ENCODE measurements at regions not wholly inside any gene's neighbourhood (a gene's known extent, or its start where the extent isn't known, plus 50 kb on each side); places are given as distances from the start of the nearest gene placed in this dataset.

DNA sequence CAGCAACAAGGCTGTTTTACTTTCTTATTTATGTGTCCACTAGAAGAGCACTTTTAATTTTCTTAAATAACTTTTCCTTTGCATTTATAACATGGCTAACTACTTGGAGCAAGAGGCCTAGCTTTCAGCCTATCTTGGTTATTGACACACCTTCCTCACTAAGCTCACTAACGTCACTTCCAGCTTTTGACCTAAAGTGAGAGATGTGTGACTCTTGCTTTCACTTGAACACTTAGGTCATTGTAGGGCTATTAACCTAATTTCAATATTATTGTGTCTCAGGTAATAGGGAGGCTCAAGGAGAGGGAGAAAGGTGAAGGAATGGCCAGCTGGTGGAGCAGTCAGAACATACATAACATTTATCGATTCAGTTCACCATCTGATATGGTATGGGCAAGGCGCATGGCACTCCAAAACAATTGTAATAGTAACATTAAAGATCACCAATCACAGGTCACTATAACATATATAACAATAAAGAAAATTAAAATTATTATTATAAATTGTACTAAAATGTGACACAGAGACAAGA lies 95.0 kb upstream of the FAM20C start:
- TF ChIP-seq ZNF565 (CRISPR knock-in tag; conservative IDR thresholded peaks at IDR 0.05; ENCODE audit: low read depth) (no peak), ARNTL (CRISPR knock-in tag; IDR thresholded peaks at IDR 0.05; ENCODE audit: borderline replicate concordance, low read depth) (no peak), ISL1 (CRISPR knock-in tag; IDR thresholded peaks at IDR 0.05) (no peak), OSR1 (CRISPR knock-in tag; IDR thresholded peaks at IDR 0.05) (no peak), TOX (CRISPR knock-in tag; IDR thresholded peaks at IDR 0.05; ENCODE audit: borderline replicate concordance) (no peak), TCF4 (CRISPR knock-in tag; IDR thresholded peaks at IDR 0.05; ENCODE audit: borderline replicate concordance) (no peak), ZFP30 (CRISPR knock-in tag; IDR thresholded peaks at IDR 0.05) (no peak), PPARA (CRISPR knock-in tag; IDR thresholded peaks at IDR 0.05; ENCODE audit: borderline replicate concordance) (no peak), ZNF70 (CRISPR knock-in tag; IDR thresholded peaks at IDR 0.05) (no peak)
- TF ChIP-seq, protein P1, sequence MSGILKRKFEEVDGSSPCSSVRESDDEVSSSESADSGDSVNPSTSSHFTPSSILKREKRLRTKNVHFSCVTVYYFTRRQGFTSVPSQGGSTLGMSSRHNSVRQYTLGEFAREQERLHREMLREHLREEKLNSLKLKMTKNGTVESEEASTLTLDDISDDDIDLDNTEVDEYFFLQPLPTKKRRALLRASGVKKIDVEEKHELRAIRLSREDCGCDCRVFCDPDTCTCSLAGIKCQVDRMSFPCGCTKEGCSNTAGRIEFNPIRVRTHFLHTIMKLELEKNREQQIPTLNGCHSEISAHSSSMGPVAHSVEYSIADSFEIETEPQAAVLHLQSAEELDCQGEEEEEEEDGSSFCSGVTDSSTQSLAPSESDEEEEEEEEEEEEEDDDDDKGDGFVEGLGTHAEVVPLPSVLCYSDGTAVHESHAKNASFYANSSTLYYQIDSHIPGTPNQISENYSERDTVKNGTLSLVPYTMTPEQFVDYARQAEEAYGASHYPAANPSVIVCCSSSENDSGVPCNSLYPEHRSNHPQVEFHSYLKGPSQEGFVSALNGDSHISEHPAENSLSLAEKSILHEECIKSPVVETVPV (CRISPR knock-in tag; IDR thresholded peaks at IDR 0.05): no peak
- TF ChIP-seq, protein P2, sequence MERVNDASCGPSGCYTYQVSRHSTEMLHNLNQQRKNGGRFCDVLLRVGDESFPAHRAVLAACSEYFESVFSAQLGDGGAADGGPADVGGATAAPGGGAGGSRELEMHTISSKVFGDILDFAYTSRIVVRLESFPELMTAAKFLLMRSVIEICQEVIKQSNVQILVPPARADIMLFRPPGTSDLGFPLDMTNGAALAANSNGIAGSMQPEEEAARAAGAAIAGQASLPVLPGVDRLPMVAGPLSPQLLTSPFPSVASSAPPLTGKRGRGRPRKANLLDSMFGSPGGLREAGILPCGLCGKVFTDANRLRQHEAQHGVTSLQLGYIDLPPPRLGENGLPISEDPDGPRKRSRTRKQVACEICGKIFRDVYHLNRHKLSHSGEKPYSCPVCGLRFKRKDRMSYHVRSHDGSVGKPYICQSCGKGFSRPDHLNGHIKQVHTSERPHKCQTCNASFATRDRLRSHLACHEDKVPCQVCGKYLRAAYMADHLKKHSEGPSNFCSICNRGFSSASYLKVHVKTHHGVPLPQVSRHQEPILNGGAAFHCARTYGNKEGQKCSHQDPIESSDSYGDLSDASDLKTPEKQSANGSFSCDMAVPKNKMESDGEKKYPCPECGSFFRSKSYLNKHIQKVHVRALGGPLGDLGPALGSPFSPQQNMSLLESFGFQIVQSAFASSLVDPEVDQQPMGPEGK (CRISPR knock-in tag; IDR thresholded peaks at IDR 0.05; ENCODE audit: borderline replicate concordance): no peak
- TF ChIP-seq, protein P3, sequence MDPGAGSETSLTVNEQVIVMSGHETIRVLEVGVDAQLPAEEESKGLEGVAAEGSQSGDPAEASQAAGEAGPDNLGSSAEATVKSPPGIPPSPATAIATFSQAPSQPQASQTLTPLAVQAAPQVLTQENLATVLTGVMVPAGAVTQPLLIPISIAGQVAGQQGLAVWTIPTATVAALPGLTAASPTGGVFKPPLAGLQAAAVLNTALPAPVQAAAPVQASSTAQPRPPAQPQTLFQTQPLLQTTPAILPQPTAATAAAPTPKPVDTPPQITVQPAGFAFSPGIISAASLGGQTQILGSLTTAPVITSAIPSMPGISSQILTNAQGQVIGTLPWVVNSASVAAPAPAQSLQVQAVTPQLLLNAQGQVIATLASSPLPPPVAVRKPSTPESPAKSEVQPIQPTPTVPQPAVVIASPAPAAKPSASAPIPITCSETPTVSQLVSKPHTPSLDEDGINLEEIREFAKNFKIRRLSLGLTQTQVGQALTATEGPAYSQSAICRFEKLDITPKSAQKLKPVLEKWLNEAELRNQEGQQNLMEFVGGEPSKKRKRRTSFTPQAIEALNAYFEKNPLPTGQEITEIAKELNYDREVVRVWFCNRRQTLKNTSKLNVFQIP (CRISPR knock-in tag; IDR thresholded peaks at IDR 0.05; ENCODE audit: borderline replicate concordance, low read depth): no peak
